ENCODE measurements at regions not wholly inside any gene's neighbourhood (a gene's known extent, or its start where the extent isn't known, plus 50 kb on each side); places are given as distances from the start of the nearest gene placed in this dataset.
A peak's percentile ranks its signal among the peaks of the same experiment; 100 is the strongest.
"Not testable (repeated sequence)": the region's sequence is repeated elsewhere in the genome, so short reads cannot be mapped to it uniquely, and the experiment has no call there.

DNA sequence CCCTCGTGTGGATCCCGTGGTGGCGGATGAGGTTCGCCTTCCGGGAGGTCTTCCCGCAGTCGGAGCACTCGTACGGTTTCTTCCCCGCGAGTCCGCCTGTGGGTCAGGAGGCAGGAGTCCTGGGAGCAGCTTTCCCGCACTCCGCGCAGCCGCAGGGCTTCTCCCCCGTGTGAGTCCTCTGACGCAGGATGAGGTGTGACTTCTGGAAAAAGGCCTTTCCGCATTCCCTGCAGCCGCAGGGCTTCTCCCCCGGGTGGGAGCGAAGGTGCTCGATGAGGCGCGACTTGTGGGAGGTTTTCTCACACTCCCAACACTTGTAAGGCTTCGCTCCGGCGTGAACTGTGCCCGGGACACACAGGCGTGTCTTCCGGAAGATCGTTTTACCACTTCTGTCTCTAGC is 68.8 kb upstream of the WIPI2 start:
- ATAC-seq, DNase-seq: not testable (repeated sequence)

DNA sequence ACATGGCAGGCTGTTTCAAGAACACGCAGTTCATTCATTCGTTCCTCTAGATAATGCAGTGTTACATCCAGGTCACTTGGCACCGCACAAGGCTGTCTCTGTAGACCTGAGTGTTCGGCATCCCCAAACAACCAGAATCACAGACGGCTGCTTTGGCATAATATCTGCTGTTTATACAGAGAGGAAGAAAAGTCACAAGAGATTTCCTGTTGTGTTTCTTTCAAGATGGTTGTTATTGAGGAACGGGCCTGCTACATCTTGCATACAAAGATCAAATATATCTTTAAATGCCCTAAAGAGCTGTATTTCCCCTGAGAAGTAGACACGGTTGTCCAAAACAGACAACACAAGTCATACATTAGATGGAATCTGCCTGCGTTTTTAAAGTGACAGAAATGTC is 58.8 kb upstream of the WIPI2 start:
- not testable (repeated sequence) for DNase-seq, ATAC-seq

DNA sequence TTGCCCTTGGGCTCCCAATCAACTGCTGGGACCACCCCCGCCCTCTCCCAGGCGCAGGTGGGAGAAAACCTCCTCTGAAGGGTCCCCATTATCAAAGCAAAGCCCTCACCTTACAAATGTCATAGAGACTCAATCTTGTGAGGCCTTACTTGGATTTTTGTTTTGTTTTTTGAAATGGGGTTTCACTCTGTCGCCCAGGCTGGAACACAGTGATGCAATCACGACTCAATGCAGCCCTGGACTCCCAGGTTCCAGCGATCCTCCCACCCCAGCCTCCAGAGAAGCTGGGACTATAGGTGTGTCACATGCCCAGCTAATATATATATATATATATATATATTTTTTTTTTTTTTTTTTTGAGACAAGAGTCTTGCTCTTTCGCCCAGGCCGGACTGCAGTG is 57.5 kb upstream of the WIPI2 start:
- ATAC-seq = no peak
- no peak for DNase-seq

DNA sequence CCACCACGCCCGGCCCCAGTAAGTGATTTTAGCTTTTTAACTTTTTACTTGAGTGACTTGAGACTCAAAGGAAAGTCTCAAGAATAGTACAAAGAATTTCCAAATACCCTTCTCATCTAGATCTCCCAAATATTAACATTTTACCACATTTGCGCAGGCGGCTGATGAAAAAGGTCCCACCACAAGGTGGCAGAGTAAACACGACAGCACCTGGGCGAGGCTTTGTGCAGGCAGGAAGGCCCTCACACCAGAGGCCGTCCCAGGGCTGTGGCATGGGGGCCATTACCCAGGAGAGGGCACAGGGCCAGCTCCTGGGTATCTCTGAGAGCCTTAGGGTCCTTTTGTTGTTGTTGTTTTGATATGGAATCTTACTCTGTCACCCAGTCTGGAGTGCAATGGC is 50.0 kb upstream of the WIPI2 start:
- DNase-seq = peak; percentile 21
- ATAC-seq = no peak
